ENCODE measurements at regions not wholly inside any gene's neighbourhood (a gene's known extent, or its start where the extent isn't known, plus 50 kb on each side); places are given as distances from the start of the nearest gene placed in this dataset.

DNA sequence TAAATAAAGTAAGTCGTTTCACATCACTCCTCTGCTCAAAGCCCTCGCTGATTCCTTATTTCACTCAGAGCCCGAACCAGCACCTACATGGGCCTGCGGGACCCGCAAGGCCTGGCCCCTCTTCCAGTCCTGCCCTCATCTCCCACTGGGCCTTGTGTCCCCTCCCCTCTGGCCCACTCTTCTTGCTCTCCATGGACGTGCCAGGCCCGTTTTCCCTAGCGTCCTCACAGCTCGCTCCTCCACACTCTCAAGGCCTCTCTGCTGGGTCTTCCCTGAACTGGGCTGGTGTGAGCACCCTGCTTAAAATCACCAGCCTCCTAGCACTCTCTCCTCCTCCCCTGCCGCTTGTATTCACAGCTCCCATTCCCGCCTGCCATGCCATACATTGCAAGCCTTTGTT, 237.9 kb downstream of the FOXD2 start:
- H3K9ac ChIP-seq (ENCODE audit: extremely low read depth, insufficient read length, low read length): no peak overlapping the region
- no peaks in the 10 kb centered on the region for H3K79me2 ChIP-seq (ENCODE audit: insufficient read depth, low read length)
- no peak overlapping the region for H3K4me3 Mint-ChIP-seq

More for the DNA sequence above, 237.9 kb downstream of the FOXD2 start:
- Histone ChIP-seq H2BK120ac (ENCODE audit: low read depth, low read length, poor library complexity, severe bottlenecking) (no peak overlapping the region), H3K27ac (ENCODE audit: insufficient read length, low read depth, low read length) (no peak overlapping the region), H4K20me1 (ENCODE audit: control insufficient read depth, insufficient read depth, insufficient read length) (no peaks in the 10 kb centered on the region), H2BK12ac (ENCODE audit: insufficient read length, low read depth, low read length) (no peak overlapping the region), H3K4me2 (ENCODE audit: insufficient read depth, insufficient read length, low read length) (no peak overlapping the region), H2AK5ac (ENCODE audit: insufficient read length, low read length) (no peak overlapping the region), H2BK5ac (ENCODE audit: insufficient read length, low read length) (no peak overlapping the region), H3K4ac (ENCODE audit: low read depth, low read length) (no peak overlapping the region), H4K5ac (ENCODE audit: insufficient read length, low read depth, low read length) (no peak overlapping the region), H4K91ac (ENCODE audit: insufficient read length, low read depth, low read length) (no peak overlapping the region), H3K9me3 (ENCODE audit: control insufficient read depth, low read depth, low read length) (no peaks in the 10 kb centered on the region), H2AFZ (ENCODE audit: low read length) (no peak overlapping the region), H3K4me1 (ENCODE audit: insufficient read depth, low read length) (no peaks in the 10 kb centered on the region), H3T11ph (ENCODE audit: low read length) (no peak overlapping the region), H3K18ac (ENCODE audit: insufficient read length, low read depth, low read length) (no peak overlapping the region), H3K27me3 (ENCODE audit: insufficient read depth, low read length) (no peaks in the 10 kb centered on the region; the same call in 1 of the 2 replicates), H3K23ac (ENCODE audit: insufficient read length, low read depth, low read length) (no peak overlapping the region), H3K56ac (ENCODE audit: insufficient read length, low read depth, low read length) (no peak overlapping the region), H3K14ac (ENCODE audit: insufficient read depth, low read length) (no peak overlapping the region; the same call in 1 of the 2 replicates), H2BK20ac (ENCODE audit: low read depth, low read length, poor library complexity, severe bottlenecking) (no peak overlapping the region), H4K8ac (replicated peaks; ENCODE audit: insufficient read length, low read depth, low read length) (no peak overlapping the region), H3K79me1 (ENCODE audit: insufficient read depth, low read depth, low read length, poor library complexity, severe bottlenecking) (no peaks in the 10 kb centered on the region), H3K23me2 (ENCODE audit: insufficient read length, low read depth, low read length, poor library complexity, severe bottlenecking) (peaks cover 2% of the 10 kb centered on the region), H2BK15ac (ENCODE audit: low read depth, low read length) (no peak overlapping the region)
- TF ChIP-seq, protein P1, sequence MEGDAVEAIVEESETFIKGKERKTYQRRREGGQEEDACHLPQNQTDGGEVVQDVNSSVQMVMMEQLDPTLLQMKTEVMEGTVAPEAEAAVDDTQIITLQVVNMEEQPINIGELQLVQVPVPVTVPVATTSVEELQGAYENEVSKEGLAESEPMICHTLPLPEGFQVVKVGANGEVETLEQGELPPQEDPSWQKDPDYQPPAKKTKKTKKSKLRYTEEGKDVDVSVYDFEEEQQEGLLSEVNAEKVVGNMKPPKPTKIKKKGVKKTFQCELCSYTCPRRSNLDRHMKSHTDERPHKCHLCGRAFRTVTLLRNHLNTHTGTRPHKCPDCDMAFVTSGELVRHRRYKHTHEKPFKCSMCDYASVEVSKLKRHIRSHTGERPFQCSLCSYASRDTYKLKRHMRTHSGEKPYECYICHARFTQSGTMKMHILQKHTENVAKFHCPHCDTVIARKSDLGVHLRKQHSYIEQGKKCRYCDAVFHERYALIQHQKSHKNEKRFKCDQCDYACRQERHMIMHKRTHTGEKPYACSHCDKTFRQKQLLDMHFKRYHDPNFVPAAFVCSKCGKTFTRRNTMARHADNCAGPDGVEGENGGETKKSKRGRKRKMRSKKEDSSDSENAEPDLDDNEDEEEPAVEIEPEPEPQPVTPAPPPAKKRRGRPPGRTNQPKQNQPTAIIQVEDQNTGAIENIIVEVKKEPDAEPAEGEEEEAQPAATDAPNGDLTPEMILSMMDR (conservative IDR thresholded peaks at IDR 0.05): no peak
- Mint-ChIP-seq H3K4me1 (peaks cover 5 to 15% of the 10 kb centered on the region in 2 experiments), H3K36me3 (ENCODE audit: insufficient read depth in 1 of 3, low read depth in 3 of 3) (peaks cover 4 to 6% (median 4%) of the 10 kb centered on the region in 3 experiments; a peak in 6 of 7 replicates), H3K27ac (no peak overlapping the region; a peak in 1 of 7 replicates), H3K27me3 (ENCODE audit: low read depth) (peaks cover 21% of the 10 kb centered on the region), H3K9me3 (peaks cover 18 to 19% of the 10 kb centered on the region in 2 experiments)
- no CpG with 5 or more reads among the region's 11 CpGs for WGBS (ENCODE audit: extremely low coverage, insufficient read length, low lambda C conversion rate)
- DNase-seq: peak; percentile 30

Measured in H9 (cell line).